GM12875 (cell line): ENCODE measurements at regions not wholly inside any gene's neighbourhood (a gene's known extent, or its start where the extent isn't known, plus 50 kb on each side); places are given as distances from the start of the nearest gene placed in this dataset.

Experiments
- H3K4me3 ChIP-seq: one replicate; pipeline ENCODE4 v1.5.1; 2011; ENCODE audit warnings: low read depth, low read length, control low read depth
- CTCF ChIP-seq: IDR thresholded peaks from 2 replicates; pipeline ENCODE4 v1.5.1; 2011; ENCODE audit warnings: low read depth, mild to moderate bottlenecking, control low read depth, inconsistent platforms, low read length, moderate library complexity, borderline replicate concordance; ENCODE audit not compliant: insufficient read depth

GRCh38 chr4:157992038-157992705, 180.7 kb downstream of the GASK1B start:
- peak; percentile 30; the same call in 1 of the 2 replicates for TF ChIP-seq CTCF
- no peak overlapping the region for H3K4me3 ChIP-seq

GRCh38 chr4:157988641-157989040, 184.2 kb downstream of the GASK1B start:
- no peak for TF ChIP-seq CTCF
- no peak overlapping the region for H3K4me3 ChIP-seq

DNA sequence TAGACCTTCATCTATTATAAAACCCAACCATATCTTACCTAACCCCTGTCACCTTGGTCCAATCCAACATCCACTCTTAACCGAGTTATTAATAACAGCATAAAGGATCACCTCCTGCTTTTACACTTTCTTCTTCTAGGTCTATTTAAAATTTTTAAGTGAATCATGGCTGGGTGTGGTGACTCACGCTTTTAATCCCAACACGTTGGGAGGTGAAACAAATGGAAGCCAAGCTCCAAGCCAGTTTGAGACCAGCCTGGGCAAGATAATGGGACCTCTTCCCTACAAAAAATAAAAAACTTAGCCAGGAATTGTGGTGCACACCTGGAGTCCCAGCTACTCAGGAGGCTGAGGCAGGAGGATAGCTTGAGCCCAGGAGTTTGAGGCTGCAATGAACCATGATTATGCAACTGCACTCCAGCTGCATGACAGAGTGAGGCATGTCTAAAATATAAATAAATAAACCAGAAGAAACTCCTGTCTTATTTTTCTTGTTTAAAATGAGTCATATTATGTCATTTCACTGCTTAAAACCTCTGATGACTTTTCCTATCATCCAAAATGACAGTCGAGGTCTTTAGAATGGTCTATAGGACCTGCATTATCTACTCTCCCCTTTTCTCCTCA, 188.4 kb downstream of the GASK1B start:
- no peak overlapping the region for H3K4me3 ChIP-seq
- TF ChIP-seq CTCF, result no peak

- no peak overlapping the region for H3K4me3 ChIP-seq
- TF ChIP-seq CTCF, result no peak
These were observed 189.5 kb downstream of the GASK1B start for GRCh38 chr4:157983300-157983699.

DNA sequence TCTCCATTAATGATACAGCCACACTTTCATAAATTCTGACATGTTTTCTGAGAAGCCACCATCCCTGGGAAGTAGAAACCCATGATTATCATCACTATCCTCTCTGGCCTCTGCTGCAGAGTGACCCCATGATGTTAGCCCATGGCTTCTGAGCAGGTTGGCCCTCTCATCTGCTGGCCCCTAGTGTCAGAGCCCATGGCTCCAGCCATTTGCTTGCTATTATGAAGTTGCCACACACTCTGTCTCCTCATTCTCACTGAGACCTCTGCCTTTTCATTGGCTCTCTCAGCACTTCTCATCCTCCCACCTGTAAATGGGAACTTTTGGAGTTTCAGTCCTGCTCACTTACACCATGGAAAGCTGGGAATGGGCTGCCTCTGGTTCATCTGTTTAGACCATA, 192.7 kb downstream of the GASK1B start:
- no peak for TF ChIP-seq CTCF
- H3K4me3 ChIP-seq, result no peak overlapping the region

DNA sequence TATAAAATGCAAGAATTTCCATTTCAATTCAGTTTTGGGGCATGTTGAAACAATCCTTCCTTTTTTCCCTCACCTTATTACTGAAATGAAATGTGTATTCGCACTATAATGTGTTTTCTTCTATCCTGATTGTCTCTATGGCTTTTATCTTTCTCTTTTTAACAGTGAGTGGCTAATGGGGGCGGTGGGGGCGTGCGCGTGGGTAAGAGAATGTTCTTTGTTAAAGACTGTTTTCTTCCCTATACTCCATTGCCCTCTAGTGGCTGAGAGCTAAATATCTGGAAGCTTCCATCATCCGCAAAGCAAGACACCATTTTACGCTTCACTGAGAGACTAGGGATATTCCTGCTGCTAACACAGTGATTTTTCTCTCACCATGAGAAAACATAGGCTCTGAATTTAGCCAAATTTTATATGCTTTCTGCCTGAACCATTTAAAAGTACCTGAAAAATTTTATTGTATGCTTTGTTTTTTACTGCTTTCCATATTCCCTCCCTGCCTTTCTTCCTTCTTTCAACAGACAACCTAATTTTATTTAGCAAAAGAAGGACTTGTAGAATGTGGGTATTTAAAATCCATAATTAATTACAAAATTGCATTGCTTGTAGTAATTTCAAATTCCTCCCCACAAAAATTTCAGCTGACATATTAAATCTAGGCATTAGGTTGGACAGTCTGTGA, 194.0 kb downstream of the GASK1B start:
- TF ChIP-seq CTCF, result peak; percentile 71
- no peak overlapping the region for H3K4me3 ChIP-seq
